ENCODE measurements at regions not wholly inside any gene's neighbourhood (a gene's known extent, or its start where the extent isn't known, plus 50 kb on each side); places are given as distances from the start of the nearest gene placed in this dataset.

DNA sequence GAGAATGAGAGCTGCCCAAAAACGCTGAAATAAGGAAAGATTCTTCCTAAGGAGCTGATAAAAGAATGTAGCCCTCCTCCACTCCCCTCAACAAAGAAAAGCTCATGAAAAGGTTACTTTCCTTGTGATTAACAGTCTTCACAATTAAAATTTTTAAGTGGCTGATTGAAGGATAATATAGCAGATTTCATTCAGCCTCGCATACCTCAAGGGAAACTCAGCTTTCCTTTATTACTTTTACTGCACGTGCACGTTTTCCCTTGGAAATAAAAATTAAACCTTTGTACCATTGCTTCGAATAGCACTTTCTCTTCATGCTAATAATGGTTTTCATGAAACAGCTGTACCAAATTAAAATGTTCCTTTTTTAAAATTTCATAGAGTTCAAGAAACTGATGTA is 234.0 kb upstream of the GRAMD2B start:
- Histone ChIP-seq H3K4me1 (peaks cover 24% of the 10 kb centered on the region), H3F3A (ENCODE audit: low read depth) (peaks cover 7% of the 10 kb centered on the region), H4K20me1 (ENCODE audit: low read depth) (no peaks in the 10 kb centered on the region), H2AFZ (replicated peaks) (peak overlapping the region; percentile 7), H3K4me3 (no peak overlapping the region), H3K9me3 (ENCODE audit: low read depth) (no peaks in the 10 kb centered on the region), H3K27me3 (no peaks in the 10 kb centered on the region), H3K79me2 (ENCODE audit: low read depth) (no peaks in the 10 kb centered on the region), H3K36me3 (no peaks in the 10 kb centered on the region), H3K27ac (no peak overlapping the region), H3K4me2 (peak overlapping the region; percentile 52), H3K9ac (no peak overlapping the region)
- Mint-ChIP-seq H3K9me3 (peaks cover 2% of the 10 kb centered on the region), H3K4me1 (peaks cover 21% of the 10 kb centered on the region), H3K4me3 (no peak overlapping the region), H3K27ac (peak overlapping the region; percentile 81), H3K36me3 (no peaks in the 10 kb centered on the region), H3K27me3 (ENCODE audit: insufficient read depth, low read depth) (peaks cover 4% of the 10 kb centered on the region)
- TF ChIP-seq, protein P1, sequence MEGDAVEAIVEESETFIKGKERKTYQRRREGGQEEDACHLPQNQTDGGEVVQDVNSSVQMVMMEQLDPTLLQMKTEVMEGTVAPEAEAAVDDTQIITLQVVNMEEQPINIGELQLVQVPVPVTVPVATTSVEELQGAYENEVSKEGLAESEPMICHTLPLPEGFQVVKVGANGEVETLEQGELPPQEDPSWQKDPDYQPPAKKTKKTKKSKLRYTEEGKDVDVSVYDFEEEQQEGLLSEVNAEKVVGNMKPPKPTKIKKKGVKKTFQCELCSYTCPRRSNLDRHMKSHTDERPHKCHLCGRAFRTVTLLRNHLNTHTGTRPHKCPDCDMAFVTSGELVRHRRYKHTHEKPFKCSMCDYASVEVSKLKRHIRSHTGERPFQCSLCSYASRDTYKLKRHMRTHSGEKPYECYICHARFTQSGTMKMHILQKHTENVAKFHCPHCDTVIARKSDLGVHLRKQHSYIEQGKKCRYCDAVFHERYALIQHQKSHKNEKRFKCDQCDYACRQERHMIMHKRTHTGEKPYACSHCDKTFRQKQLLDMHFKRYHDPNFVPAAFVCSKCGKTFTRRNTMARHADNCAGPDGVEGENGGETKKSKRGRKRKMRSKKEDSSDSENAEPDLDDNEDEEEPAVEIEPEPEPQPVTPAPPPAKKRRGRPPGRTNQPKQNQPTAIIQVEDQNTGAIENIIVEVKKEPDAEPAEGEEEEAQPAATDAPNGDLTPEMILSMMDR (IDR thresholded peaks at IDR 0.05), result no peak
- DNase-seq (ENCODE audit: low spot score), result no peak

DNA sequence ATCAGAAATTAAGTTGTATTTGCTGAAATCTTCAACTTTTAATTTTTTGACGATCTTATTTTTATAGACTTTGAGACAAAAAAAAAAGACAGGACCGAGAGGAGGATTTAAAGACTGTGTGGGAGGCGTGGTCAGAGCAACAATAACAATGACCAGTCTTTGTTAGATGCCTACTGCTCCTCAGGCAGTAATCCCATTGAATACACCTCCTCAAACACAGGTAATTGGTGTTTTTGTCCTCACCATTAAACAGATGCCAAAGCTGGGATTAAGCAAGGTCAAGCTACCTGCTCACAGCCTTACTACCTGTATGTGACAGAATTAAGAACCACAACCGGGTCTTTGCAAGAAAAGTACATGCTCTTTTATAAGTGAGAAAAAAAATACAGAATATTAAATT is 233.3 kb upstream of the GRAMD2B start:
- H3K4me3 ChIP-seq, result no peak overlapping the region
- H3K4me2 ChIP-seq, result peak overlapping the region; percentile 52
- peaks cover 24% of the 10 kb centered on the region for H3K4me1 ChIP-seq
- Mint-ChIP-seq H3K27me3 (ENCODE audit: insufficient read depth, low read depth) (peaks cover 4% of the 10 kb centered on the region), H3K4me1 (peaks cover 21% of the 10 kb centered on the region), H3K27ac (no peak overlapping the region), H3K4me3 (no peak overlapping the region), H3K36me3 (no peaks in the 10 kb centered on the region), H3K9me3 (peaks cover 2% of the 10 kb centered on the region)
- peaks cover 7% of the 10 kb centered on the region for H3F3A ChIP-seq (ENCODE audit: low read depth)
- DNase-seq (ENCODE audit: low spot score), result peak; percentile 71
- no peak overlapping the region for H3K27ac ChIP-seq
- H3K27me3 ChIP-seq, result no peaks in the 10 kb centered on the region
- TF ChIP-seq EZH2phosphoT487 (IDR thresholded peaks at IDR 0.05) (peak; percentile 41), EZH2 (IDR thresholded peaks at IDR 0.05) (no peak)
- H3K9ac ChIP-seq, result no peak overlapping the region
- no peaks in the 10 kb centered on the region for H3K79me2 ChIP-seq (ENCODE audit: low read depth)
- no peaks in the 10 kb centered on the region for H3K9me3 ChIP-seq (ENCODE audit: low read depth)
- H2AFZ ChIP-seq (replicated peaks), result no peak overlapping the region
- H4K20me1 ChIP-seq (ENCODE audit: low read depth), result no peaks in the 10 kb centered on the region
- no peaks in the 10 kb centered on the region for H3K36me3 ChIP-seq

DNA sequence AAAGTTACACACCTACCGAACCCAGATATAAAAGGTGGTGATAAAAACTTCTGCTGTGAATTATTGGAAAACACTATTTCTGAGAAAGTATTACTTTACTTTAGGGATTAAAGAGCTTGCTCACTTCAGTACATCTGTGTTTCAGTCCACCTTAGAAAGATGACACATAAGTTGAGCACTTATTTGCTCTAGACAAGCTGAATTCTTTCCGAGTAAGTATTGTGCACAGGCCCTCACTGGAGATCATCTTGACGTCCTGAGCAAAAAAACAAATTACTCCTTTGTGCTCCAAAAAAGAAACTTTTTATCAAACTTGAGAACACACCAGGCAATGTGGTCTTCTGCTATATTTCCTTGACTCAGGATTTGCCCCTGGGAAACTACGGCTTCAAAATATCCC is 231.0 kb upstream of the GRAMD2B start:
- Histone ChIP-seq H3K4me3 (no peak overlapping the region), H3K36me3 (no peaks in the 10 kb centered on the region), H3K4me1 (peaks cover 24% of the 10 kb centered on the region), H3K9ac (no peak overlapping the region), H3K9me3 (ENCODE audit: low read depth) (no peaks in the 10 kb centered on the region), H4K20me1 (ENCODE audit: low read depth) (no peaks in the 10 kb centered on the region), H3K27me3 (no peaks in the 10 kb centered on the region), H3F3A (ENCODE audit: low read depth) (peaks cover 7% of the 10 kb centered on the region), H3K79me2 (ENCODE audit: low read depth) (no peaks in the 10 kb centered on the region), H2AFZ (replicated peaks) (no peak overlapping the region), H3K4me2 (no peak overlapping the region), H3K27ac (no peak overlapping the region)
- TF ChIP-seq EZH2 (IDR thresholded peaks at IDR 0.05) (no peak), EZH2phosphoT487 (IDR thresholded peaks at IDR 0.05) (no peak)
- TF ChIP-seq, protein P1 (IDR thresholded peaks at IDR 0.05), result no peak
- no peak for DNase-seq (ENCODE audit: low spot score)
- H3K27ac Mint-ChIP-seq, result no peak overlapping the region
- H3K4me1 Mint-ChIP-seq, result peaks cover 21% of the 10 kb centered on the region
- no peaks in the 10 kb centered on the region for H3K9me3 Mint-ChIP-seq
- no peak overlapping the region for H3K4me3 Mint-ChIP-seq
- no peaks in the 10 kb centered on the region for H3K36me3 Mint-ChIP-seq
- H3K27me3 Mint-ChIP-seq (ENCODE audit: insufficient read depth, low read depth), result peaks cover 4% of the 10 kb centered on the region

- H3K36me3 ChIP-seq, result no peaks in the 10 kb centered on the region
- TF ChIP-seq EZH2phosphoT487 (IDR thresholded peaks at IDR 0.05) (no peak), EZH2 (IDR thresholded peaks at IDR 0.05) (no peak)
- TF ChIP-seq, protein P1 (IDR thresholded peaks at IDR 0.05), result no peak
- peaks cover 2% of the 10 kb centered on the region for H3K9me3 Mint-ChIP-seq
- peaks cover 13% of the 10 kb centered on the region for H3F3A ChIP-seq (ENCODE audit: low read depth)
- peaks cover 30% of the 10 kb centered on the region for H3K4me1 Mint-ChIP-seq
- no peak overlapping the region for H3K27ac Mint-ChIP-seq
- DNase-seq (ENCODE audit: low spot score), result no peak
- H3K27me3 ChIP-seq, result no peaks in the 10 kb centered on the region
- no peaks in the 10 kb centered on the region for H4K20me1 ChIP-seq (ENCODE audit: low read depth)
- no peak overlapping the region for H2AFZ ChIP-seq (replicated peaks)
- H3K4me1 ChIP-seq, result peaks cover 15% of the 10 kb centered on the region
- no peak overlapping the region for H3K4me2 ChIP-seq
- H3K27me3 Mint-ChIP-seq (ENCODE audit: insufficient read depth, low read depth), result no peaks in the 10 kb centered on the region
- no peak overlapping the region for H3K4me3 ChIP-seq
- H3K9me3 ChIP-seq (ENCODE audit: low read depth), result no peaks in the 10 kb centered on the region
- no peak overlapping the region for H3K9ac ChIP-seq
- H3K79me2 ChIP-seq (ENCODE audit: low read depth), result no peaks in the 10 kb centered on the region
- no peaks in the 10 kb centered on the region for H3K36me3 Mint-ChIP-seq
- no peak overlapping the region for H3K4me3 Mint-ChIP-seq
- no peak overlapping the region for H3K27ac ChIP-seq
Measured at GRCh38 chr5:126195410-126196100, 227.7 kb upstream of the GRAMD2B start.
